Panc1 (cell line): ENCODE measurements at regions not wholly inside any gene's neighbourhood (a gene's known extent, or its start where the extent isn't known, plus 50 kb on each side); places are given as distances from the start of the nearest gene placed in this dataset.

ENCODE experiments used
- CTCF ChIP-seq: fragments of 450-650 bp; IDR thresholded peaks from 2 replicates; pipeline ENCODE4 v1.5.1; 2017; ENCODE audit warnings: mild to moderate bottlenecking
- POLR2AphosphoS5 ChIP-seq: IDR thresholded peaks from 2 replicates; pipeline ENCODE4 v1.6.1; 2012; ENCODE audit warnings: mild to moderate bottlenecking, low read depth, low read length, moderate library complexity
- REST ChIP-seq, 2 experiments: IDR thresholded peaks; 2 replicates each; pipeline ENCODE4 v1.6.1; 2011 to 2012; ENCODE audit warnings: low read depth in 2 of 2, control low read depth in 1 of 2, low read length in 1 of 2, mild to moderate bottlenecking in 1 of 2, moderate library complexity in 1 of 2; ENCODE audit not compliant: insufficient read depth in 1 of 2

- no peak for TF ChIP-seq CTCF
- no peak for TF ChIP-seq POLR2AphosphoS5
- TF ChIP-seq REST (IDR thresholded peaks at IDR 0.05; ENCODE audit: insufficient read depth in 1 of 2, low read depth in 2 of 2, low read length in 1 of 2) = no peak
These were observed 221.1 kb downstream of the TM9SF2 start for GRCh38 chr13:99722338-99722818.
